Left lung (tissue), 4 donors: ENCODE measurements at regions not wholly inside any gene's neighbourhood (a gene's known extent, or its start where the extent isn't known, plus 50 kb on each side); places are given as distances from the start of the nearest gene placed in this dataset.

Experiments used
- ATAC-seq: fragments of 200-7000 bp; cut with Tn5 transposase; one replicate; pipeline ENCODE4 v1.9.1; 2020; ENCODE audit warnings: moderate library complexity
- DNase-seq, 4 donors: peaks; one replicate each; pipeline ENCODE4 v3.0.0-alpha.2; 2013 to 2020
- H3K27ac ChIP-seq, 2 donors: fragments of 200-600 bp; sonication (generic) in 1 of 2; one replicate each; pipeline versions ENCODE4 v1.5.0 to v1.8.0; 2020 to 2021
- H3K27me3 ChIP-seq, 2 donors: fragments of 200-600 bp; sonication (generic) in 1 of 2; one replicate each; pipeline versions ENCODE4 v1.5.0 to v1.8.0; 2020 to 2021
- H3K36me3 ChIP-seq, 2 donors: fragments of 200-600 bp; sonication (generic) in 1 of 2; one replicate each; pipeline versions ENCODE4 v1.5.0 to v1.8.0; 2020 to 2021
- H3K4me1 ChIP-seq, 2 donors: fragments of 200-600 bp; one replicate each; pipeline ENCODE4 v1.8.0; 2021
- H3K4me3 ChIP-seq, 2 donors: fragments of 200-600 bp; sonication (generic) in 1 of 2; one replicate each; pipeline versions ENCODE4 v1.5.0 to v1.8.0; 2020 to 2021; ENCODE audit warnings: mild to moderate bottlenecking in 1 of 2
- H3K9me3 ChIP-seq, 2 donors: fragments of 200-600 bp; sonication (generic) in 1 of 2; one replicate each; pipeline versions ENCODE4 v1.5.0 to v1.8.0; 2020 to 2021
- CTCF ChIP-seq, 2 donors: fragments of 200-600 bp; sonication (generic) in 1 of 2; IDR thresholded peaks; one replicate each; pipeline versions ENCODE4 v1.5.0 to v1.8.0; 2021; ENCODE audit warnings: antibody characterized with exemption in 2 of 2
- intact Hi-C, 2 donors: fragments of 100-400 bp; cut with DNase I; formaldehyde crosslinking; loops; one replicate each; pipeline versions ENCODE4 v1.11.2 to v1.14.2; 2022
- donor health status: DM: no; HTN: yes; CAD: no.
- donor health status: DM: no; HTN: no; CAD: no.

- no peaks in the 10 kb centered on the region for H3K4me1 ChIP-seq
- no peak overlapping the region for H3K4me3 ChIP-seq
- H3K36me3 ChIP-seq: no peaks in the 10 kb centered on the region
- ATAC-seq (peak; percentile 34), DNase-seq (no peak)
- H3K27me3 ChIP-seq: no peaks in the 10 kb centered on the region
- TF ChIP-seq CTCF (IDR thresholded peaks at IDR 0.05): no peak
- intact Hi-C loops: no loop called here
- H3K27ac ChIP-seq: no peak overlapping the region
- H3K9me3 ChIP-seq: no peaks in the 10 kb centered on the region
Measured at GRCh38 chr6:141347086-141347485, 785.6 kb upstream of the GJE1 start.

GRCh38 chr6:141346535-141346934 is 786.2 kb upstream of the GJE1 start:
- DNase-seq: no peak

GRCh38 chr6:141337191-141337590 is 795.5 kb upstream of the GJE1 start:
- H3K4me3 ChIP-seq: no peak overlapping the region
- intact Hi-C loops: no loop called here

More at GRCh38 chr6:141346535-141346934, 786.2 kb upstream of the GJE1 start:
- no peaks in the 10 kb centered on the region for H3K9me3 ChIP-seq
- H3K36me3 ChIP-seq: no peaks in the 10 kb centered on the region
- no peak overlapping the region for H3K27ac ChIP-seq
- ATAC-seq: no peak
- no peaks in the 10 kb centered on the region for H3K4me1 ChIP-seq
- no peak overlapping the region for H3K4me3 ChIP-seq
- intact Hi-C loops: no loop called here
- no peaks in the 10 kb centered on the region for H3K27me3 ChIP-seq
- no peak for TF ChIP-seq CTCF (IDR thresholded peaks at IDR 0.05)

GRCh38 chr6:141335477-141336273 is 797.0 kb upstream of the GJE1 start:
- H3K4me1 ChIP-seq: no peaks in the 10 kb centered on the region
- H3K27ac ChIP-seq: no peak overlapping the region
- ATAC-seq: peak; percentile 69
- intact Hi-C loops: no loop called here
- no peaks in the 10 kb centered on the region for H3K27me3 ChIP-seq
- no peaks in the 10 kb centered on the region for H3K9me3 ChIP-seq
- no peak overlapping the region for H3K4me3 ChIP-seq
- no peaks in the 10 kb centered on the region for H3K36me3 ChIP-seq
- DNase-seq: peak in 1 of 4 donors; percentile 25
- no peak for TF ChIP-seq CTCF (IDR thresholded peaks at IDR 0.05)

More at GRCh38 chr6:141337191-141337590, 795.5 kb upstream of the GJE1 start:
- DNase-seq (no peak), ATAC-seq (no peak)
- no peaks in the 10 kb centered on the region for H3K4me1 ChIP-seq
- TF ChIP-seq CTCF (IDR thresholded peaks at IDR 0.05): no peak
- no peaks in the 10 kb centered on the region for H3K36me3 ChIP-seq
- H3K27me3 ChIP-seq: no peaks in the 10 kb centered on the region
- H3K9me3 ChIP-seq: no peaks in the 10 kb centered on the region
- no peak overlapping the region for H3K27ac ChIP-seq

GRCh38 chr6:141326925-141327324 is 805.8 kb upstream of the GJE1 start:
- Histone ChIP-seq H3K36me3 (no peaks in the 10 kb centered on the region), H3K27me3 (no peaks in the 10 kb centered on the region), H3K4me1 (no peaks in the 10 kb centered on the region), H3K27ac (no peak overlapping the region), H3K4me3 (no peak overlapping the region), H3K9me3 (no peaks in the 10 kb centered on the region)
- DNase-seq: no peak
- intact Hi-C loops: no loop called here
- no peak for ATAC-seq
- no peak for TF ChIP-seq CTCF (IDR thresholded peaks at IDR 0.05)
